GM23248 (cell line): ENCODE measurements at regions not wholly inside any gene's neighbourhood (a gene's known extent, or its start where the extent isn't known, plus 50 kb on each side); places are given as distances from the start of the nearest gene placed in this dataset.

Experiments used
- DNase-seq: peaks from one replicate; pipeline ENCODE4 v3.0.0-alpha.2; 2015
- H2AFZ ChIP-seq: fragments of 200-600 bp; sonication (generic); 2 replicates; pipeline ENCODE4 v1.6.1; 2016; ENCODE audit warnings: antibody characterized with exemption
- H3F3A ChIP-seq: fragments of 200-600 bp; sonication (generic); 2 replicates; pipeline ENCODE4 v1.6.1; 2016; ENCODE audit warnings: mild to moderate bottlenecking, antibody characterized with exemption, mixed run types; ENCODE audit not compliant: insufficient read depth
- H3K27ac ChIP-seq: fragments of 200-600 bp; sonication (generic); 2 replicates; pipeline ENCODE4 v1.5.1; 2016; ENCODE audit warnings: mild to moderate bottlenecking
- H3K27me3 ChIP-seq: fragments of 200-600 bp; sonication (generic); replicated peaks from 2 replicates; pipeline ENCODE4 v1.6.1; 2016; ENCODE audit warnings: mild to moderate bottlenecking; ENCODE audit not compliant: insufficient read depth
- H3K36me3 ChIP-seq: fragments of 200-600 bp; sonication (generic); 2 replicates; pipeline ENCODE4 v1.6.1; 2016; ENCODE audit warnings: low read depth, mild to moderate bottlenecking
- H3K4me1 ChIP-seq: fragments of 200-600 bp; sonication (generic); 2 replicates; pipeline ENCODE4 v1.6.1; 2016; ENCODE audit warnings: mild to moderate bottlenecking; ENCODE audit not compliant: insufficient read depth
- H3K4me2 ChIP-seq: fragments of 200-600 bp; sonication (generic); one replicate; pipeline ENCODE4 v1.6.1; 2016; ENCODE audit warnings: mild to moderate bottlenecking; ENCODE audit not compliant: unreplicated experiment
- H3K4me3 ChIP-seq: fragments of 200-600 bp; sonication (generic); 2 replicates; pipeline ENCODE4 v1.5.1; 2016; ENCODE audit warnings: mild to moderate bottlenecking
- H3K79me2 ChIP-seq: fragments of 200-600 bp; sonication (generic); 2 replicates; pipeline ENCODE4 v1.6.1; 2016; ENCODE audit warnings: mild to moderate bottlenecking; ENCODE audit not compliant: insufficient read depth
- H3K9ac ChIP-seq: fragments of 200-600 bp; sonication (generic); 2 replicates; pipeline ENCODE4 v1.6.1; 2016; ENCODE audit warnings: mild to moderate bottlenecking
- H3K9me2 ChIP-seq: fragments of 200-600 bp; sonication (generic); 2 replicates; pipeline ENCODE4 v1.6.1; 2016; ENCODE audit warnings: mixed run types, mild to moderate bottlenecking, moderate library complexity; ENCODE audit not compliant: insufficient read depth
- H3K9me3 ChIP-seq: fragments of 200-600 bp; sonication (generic); one replicate; pipeline ENCODE4 v1.6.1; 2017; ENCODE audit warnings: low read depth
- H4K20me1 ChIP-seq: fragments of 200-600 bp; sonication (generic); 2 replicates; pipeline ENCODE4 v1.6.0; 2016; ENCODE audit not compliant: insufficient read depth
- EZH2 ChIP-seq: fragments of 200-600 bp; sonication (generic); IDR thresholded peaks from 2 replicates; pipeline ENCODE4 v1.6.1; 2018; ENCODE audit warnings: antibody characterized with exemption, mild to moderate bottlenecking; ENCODE audit not compliant: insufficient read depth, poor library complexity, severe bottlenecking
- EZH2phosphoT487 ChIP-seq: fragments of 200-600 bp; sonication (generic); IDR thresholded peaks from 2 replicates; pipeline ENCODE4 v1.6.1; 2018; ENCODE audit warnings: antibody characterized with exemption, moderate library complexity, mild to moderate bottlenecking, low read depth; ENCODE audit not compliant: insufficient read depth
- WGBS, 2 experiments: methylation state at CpG; one replicate each; pipeline ENCODE4 v1.1.6; 2015 to 2017; ENCODE audit warnings: low lambda C conversion rate in 2 of 2, low coverage in 1 of 2; ENCODE audit errors: missing lambda C conversion rate in 2 of 2; 5-methylcytosine and 5-hydroxymethylcytosine counted together
- in situ Hi-C: fragments of 300-500 bp; cut with MboI; formaldehyde crosslinking; loops from 2 replicates; pipeline ENCODE4 v1.15.0; 2020

- no peaks in the 10 kb centered on the region for H3K9me2 ChIP-seq
- H4K20me1 ChIP-seq = no peaks in the 10 kb centered on the region
- no peaks in the 10 kb centered on the region for H3K9me3 ChIP-seq
- TF ChIP-seq EZH2 (no peak), EZH2phosphoT487 (no peak)
- no peak overlapping the region for H3K27ac ChIP-seq
- no peak overlapping the region for H2AFZ ChIP-seq
- H3F3A ChIP-seq = peaks cover 12% of the 10 kb centered on the region; the same call in 1 of the 2 replicates
- no peaks in the 10 kb centered on the region for H3K27me3 ChIP-seq
- no peaks in the 10 kb centered on the region for H3K36me3 ChIP-seq
- no peaks in the 10 kb centered on the region for H3K79me2 ChIP-seq
- no peak overlapping the region for H3K4me3 ChIP-seq
- peak; percentile 28 for DNase-seq
- H3K4me1 ChIP-seq = peaks cover 33% of the 10 kb centered on the region
- peak overlapping the region; percentile 38 for H3K4me2 ChIP-seq
- in situ Hi-C loops = no loop called here
- H3K9ac ChIP-seq = no peak overlapping the region
Observed at GRCh38 chr6:100212131-100212530, 218.1 kb upstream of the MCHR2 start.

DNA sequence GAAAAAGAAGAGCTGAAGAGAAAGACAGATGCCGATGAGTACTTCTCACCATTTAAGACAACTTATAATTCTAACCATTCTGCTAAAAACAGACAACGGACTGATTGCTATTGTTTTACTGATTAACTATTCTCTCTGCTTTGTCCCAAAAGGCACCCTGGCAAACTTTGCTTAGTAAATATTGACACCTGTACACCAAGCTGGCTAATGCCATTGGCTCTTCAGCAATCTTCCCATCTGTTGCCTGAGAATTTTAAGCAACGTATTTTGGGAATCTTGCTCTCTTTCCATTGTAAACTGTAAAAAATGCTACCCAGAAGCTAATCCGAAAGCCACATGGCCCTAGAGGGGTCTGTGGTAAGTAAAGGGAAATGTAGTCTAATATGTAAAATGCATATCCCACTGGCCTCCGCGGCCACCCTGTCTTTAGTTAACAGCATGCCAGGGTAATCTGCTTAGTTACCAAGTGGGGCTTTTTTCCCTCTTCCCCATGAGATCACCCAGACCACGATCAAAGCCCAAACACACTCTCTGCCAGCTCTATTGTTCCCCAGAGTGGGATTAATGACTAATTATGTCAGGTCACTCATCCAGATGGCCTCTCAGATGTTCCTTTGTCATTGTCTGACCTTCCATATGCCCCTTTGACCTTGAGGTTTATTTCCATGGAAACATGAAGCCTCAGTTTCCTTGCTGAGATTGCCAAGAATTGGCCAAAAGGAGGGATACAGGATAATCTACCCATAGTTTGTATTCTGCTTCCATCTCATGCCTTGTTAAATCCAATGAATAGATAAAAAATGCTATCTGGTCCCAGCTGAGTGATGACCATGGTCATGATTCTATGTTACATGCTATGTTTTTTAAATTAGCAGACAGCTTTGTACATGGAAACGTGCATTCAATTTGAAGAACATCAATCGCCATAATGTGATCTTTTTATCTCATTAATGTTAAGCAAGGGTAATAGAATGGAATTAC, 216.4 kb upstream of the MCHR2 start:
- H3F3A ChIP-seq = peaks cover 12% of the 10 kb centered on the region; the same call in 1 of the 2 replicates
- no peaks in the 10 kb centered on the region for H3K27me3 ChIP-seq
- no peak overlapping the region for H3K9ac ChIP-seq
- H3K4me1 ChIP-seq = peaks cover 23% of the 10 kb centered on the region
- H2AFZ ChIP-seq = peak overlapping the region; percentile 67; the same call in 1 of the 2 replicates
- no peak overlapping the region for H3K4me2 ChIP-seq
- 74 to 75% methylated on average over 9 of the region's 9 CpGs for WGBS, 2 experiments
- H3K9me3 ChIP-seq = no peaks in the 10 kb centered on the region
- in situ Hi-C loops = no loop called here
- H3K4me3 ChIP-seq = no peak overlapping the region
- H3K9me2 ChIP-seq = no peaks in the 10 kb centered on the region
- H3K27ac ChIP-seq = no peak overlapping the region
- TF ChIP-seq EZH2 (no peak), EZH2phosphoT487 (no peak)
- no peak for DNase-seq
- no peaks in the 10 kb centered on the region for H4K20me1 ChIP-seq
- H3K36me3 ChIP-seq = no peaks in the 10 kb centered on the region
- no peaks in the 10 kb centered on the region for H3K79me2 ChIP-seq

DNA sequence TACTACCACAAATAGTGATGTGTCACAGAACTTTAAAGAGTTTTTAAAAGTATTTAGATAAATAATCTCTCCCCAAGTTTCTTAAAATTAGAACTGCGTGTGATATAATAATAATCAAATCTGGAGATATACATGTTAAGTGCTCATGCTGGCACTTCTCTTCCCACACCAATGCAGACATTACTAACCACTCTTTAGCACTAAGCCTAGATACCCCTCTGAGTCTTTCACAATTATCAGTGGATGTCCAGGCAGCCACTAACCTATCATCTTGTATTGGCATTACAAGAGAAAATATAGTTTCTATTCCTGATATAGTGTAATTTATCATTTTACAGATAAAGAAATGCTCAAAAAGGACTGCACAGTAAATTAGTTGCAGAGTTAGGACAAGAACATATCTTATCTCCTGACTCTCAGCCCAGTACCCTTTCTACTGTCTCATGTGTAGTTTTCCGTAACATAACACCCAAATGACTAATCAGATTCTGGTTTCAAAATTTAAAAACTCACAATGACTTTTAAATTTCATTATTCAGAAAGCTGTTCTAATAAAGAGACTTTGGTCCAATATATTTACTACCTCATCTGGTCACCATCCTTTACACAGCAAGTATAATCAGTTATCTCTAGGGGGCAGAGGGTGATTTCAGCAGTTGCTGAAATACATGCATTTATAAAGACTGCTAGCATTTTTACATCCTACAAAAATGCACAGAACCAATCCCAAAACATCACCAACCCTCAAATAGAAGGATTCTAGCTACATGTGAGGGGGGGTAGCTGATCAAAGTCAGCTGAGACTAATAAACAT, 215.5 kb upstream of the MCHR2 start:
- Histone ChIP-seq H3K79me2 (no peaks in the 10 kb centered on the region), H3K36me3 (no peaks in the 10 kb centered on the region), H3K4me2 (no peak overlapping the region), H4K20me1 (no peaks in the 10 kb centered on the region), H3K9me3 (no peaks in the 10 kb centered on the region), H3K27me3 (no peaks in the 10 kb centered on the region), H3K9me2 (no peaks in the 10 kb centered on the region), H3K4me1 (peaks cover 23% of the 10 kb centered on the region), H3K4me3 (no peak overlapping the region), H2AFZ (peak overlapping the region; percentile 67; the same call in 1 of the 2 replicates), H3F3A (peaks cover 12% of the 10 kb centered on the region; the same call in 1 of the 2 replicates), H3K27ac (no peak overlapping the region), H3K9ac (no peak overlapping the region)
- peak; percentile 41 for DNase-seq
- TF ChIP-seq EZH2 (no peak), EZH2phosphoT487 (no peak)
- in situ Hi-C loops = no loop called here
- 87 to 88% methylated on average over 2 of the region's 2 CpGs for WGBS, 2 experiments

DNA sequence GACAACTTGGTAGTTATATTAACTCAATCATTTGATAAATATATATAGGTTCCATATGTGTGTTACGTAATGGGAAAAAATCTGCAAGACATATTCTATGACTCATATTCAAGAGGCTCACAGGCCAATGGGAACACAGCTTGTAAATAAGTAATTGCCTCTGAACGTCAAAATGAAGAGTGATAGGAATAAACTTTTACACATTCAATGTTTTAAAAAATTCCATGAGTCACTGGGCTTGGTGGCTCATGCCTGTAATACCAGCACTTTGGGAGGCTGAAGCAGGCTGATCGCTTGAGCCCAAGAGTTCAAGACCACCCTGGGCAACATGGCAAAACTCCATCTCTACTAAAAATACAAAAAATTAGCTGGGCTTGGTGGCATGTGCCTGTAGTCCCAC, 209.4 kb upstream of the MCHR2 start:
- no peak for TF ChIP-seq EZH2
- TF ChIP-seq EZH2phosphoT487 = no peak
- H3K79me2 ChIP-seq = no peaks in the 10 kb centered on the region
- no peak overlapping the region for H3K4me3 ChIP-seq
- H4K20me1 ChIP-seq = no peaks in the 10 kb centered on the region
- H3K4me2 ChIP-seq = peak overlapping the region; percentile 59
- peak overlapping the region; percentile 70 for H3K9ac ChIP-seq
- H3K9me2 ChIP-seq = no peaks in the 10 kb centered on the region
- DNase-seq = peak; percentile 95
- H3K36me3 ChIP-seq = no peaks in the 10 kb centered on the region
- in situ Hi-C loops = no loop called here
- no peaks in the 10 kb centered on the region for H3K27me3 ChIP-seq
- H3K4me1 ChIP-seq = peaks cover 12% of the 10 kb centered on the region
- H3F3A ChIP-seq = peaks cover 12% of the 10 kb centered on the region
- H3K9me3 ChIP-seq = no peaks in the 10 kb centered on the region
- peak overlapping the region; percentile 21; the same call in 1 of the 2 replicates for H2AFZ ChIP-seq
- H3K27ac ChIP-seq = peak overlapping the region; percentile 98
- 1 to 3% methylated on average over 3 of the region's 3 CpGs for WGBS, 2 experiments
